ENCODE measurements at regions not wholly inside any gene's neighbourhood (a gene's known extent, or its start where the extent isn't known, plus 50 kb on each side); places are given as distances from the start of the nearest gene placed in this dataset.
A peak's percentile ranks its signal among the peaks of the same experiment; 100 is the strongest.

DNA sequence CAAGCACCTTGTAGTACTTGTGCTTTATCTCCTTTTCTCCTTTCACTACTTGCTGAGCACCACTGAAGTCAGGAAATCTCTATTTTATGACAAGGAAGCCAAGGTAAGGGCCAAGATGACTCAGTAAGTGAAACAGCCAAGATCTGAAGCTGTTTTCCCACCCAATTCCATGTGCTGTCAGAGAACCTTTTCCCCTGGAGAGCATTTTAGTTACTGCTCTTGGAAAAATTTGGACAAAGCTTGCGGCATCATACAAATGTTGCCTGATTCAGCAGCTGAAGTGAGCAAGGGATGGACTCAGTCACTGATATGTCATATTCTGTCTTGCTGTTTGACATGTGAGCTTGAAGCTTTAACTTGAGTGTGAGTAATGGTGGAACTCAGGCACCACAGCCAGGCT, 391.4 kb downstream of the RAB28 start:
- ATAC-seq (replicated peaks in 1 of 2), result no peak
- Mint-ChIP-seq H3K36me3 (ENCODE audit: insufficient read depth in 2 of 2) (no peaks in the 10 kb centered on the region), H3K4me1 (ENCODE audit: low read depth) (no peaks in the 10 kb centered on the region), H3K27ac (no peak overlapping the region), H3K9me3 (peaks cover 2 to 6% of the 10 kb centered on the region in 2 donors), H3K4me3 (no peak overlapping the region), H3K27me3 (ENCODE audit: low read depth) (no peaks in the 10 kb centered on the region)
- DNase-seq, result no peak

DNA sequence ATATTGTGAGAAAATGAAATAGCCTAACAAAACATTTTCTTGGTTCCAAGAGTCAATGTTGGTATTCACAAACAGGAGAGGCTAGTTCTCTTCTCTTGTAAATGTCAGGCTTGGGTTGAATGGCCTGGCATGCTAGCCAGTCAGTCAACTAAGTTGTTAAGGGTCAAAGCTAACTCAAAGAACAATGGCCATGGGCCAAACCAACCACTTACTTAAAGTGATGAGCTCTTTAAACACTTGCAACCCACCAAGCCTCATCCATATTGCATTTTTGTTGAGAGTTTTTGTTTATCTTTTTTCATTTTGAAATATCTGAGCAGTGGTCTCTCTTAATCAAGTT, 394.5 kb downstream of the RAB28 start:
- no peak overlapping the region for H3K4me3 Mint-ChIP-seq
- H3K27me3 Mint-ChIP-seq (ENCODE audit: low read depth), result no peaks in the 10 kb centered on the region
- no peak overlapping the region for H3K27ac Mint-ChIP-seq
- peaks cover 2 to 7% of the 10 kb centered on the region in 2 donors for H3K9me3 Mint-ChIP-seq
- DNase-seq (no peak), ATAC-seq (replicated peaks in 1 of 2) (no peak)
- H3K4me1 Mint-ChIP-seq (ENCODE audit: low read depth), result no peaks in the 10 kb centered on the region
- peaks cover 0 to 3% of the 10 kb centered on the region in 2 donors for H3K36me3 Mint-ChIP-seq (ENCODE audit: insufficient read depth in 2 of 2)

DNA sequence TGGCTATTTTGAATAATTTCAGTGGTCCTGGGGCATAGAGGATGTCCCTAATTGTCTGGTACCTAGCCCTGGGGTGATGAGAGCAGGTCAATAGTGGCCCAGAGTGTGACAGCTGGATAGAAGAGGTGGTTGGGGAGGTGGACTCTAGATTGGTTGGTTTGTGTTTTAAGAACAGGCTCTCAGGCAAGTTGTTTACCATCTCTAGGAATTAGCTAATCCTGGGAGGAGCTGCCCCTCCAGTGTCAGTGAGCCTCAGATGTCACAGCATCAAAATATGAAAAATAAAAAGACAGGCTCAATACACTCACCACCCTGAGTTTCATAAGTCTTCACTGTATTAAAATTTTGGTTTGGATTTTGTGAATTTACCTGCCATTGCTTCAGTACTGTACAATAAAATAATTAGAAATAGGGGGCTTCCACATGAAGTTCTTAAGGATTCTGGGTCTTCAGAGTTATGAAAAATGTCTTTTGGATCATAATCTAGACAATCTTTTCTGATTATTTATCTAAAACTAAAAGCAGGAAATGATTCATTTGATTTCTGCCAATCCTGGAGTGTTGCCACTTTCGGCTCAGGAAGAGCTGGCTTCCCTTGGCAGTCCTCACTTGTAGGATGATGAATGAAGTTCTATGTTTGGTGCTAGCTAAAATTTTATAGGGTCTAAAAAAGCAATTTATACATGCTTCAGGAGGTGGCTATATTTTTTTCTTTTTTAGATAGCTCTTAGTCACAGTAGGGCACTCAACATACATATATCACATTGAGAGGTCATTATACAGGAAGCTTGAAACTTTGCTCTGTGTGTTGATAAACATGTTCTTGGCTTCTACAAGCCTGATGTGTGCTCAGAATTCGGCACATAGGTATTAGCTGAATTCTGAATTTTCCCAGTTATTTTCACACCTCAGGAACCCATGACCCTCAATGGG, 395.1 kb downstream of the RAB28 start:
- ATAC-seq (replicated peaks in 1 of 2) (no peak), DNase-seq (no peak)
- Mint-ChIP-seq H3K4me1 (ENCODE audit: low read depth) (no peaks in the 10 kb centered on the region), H3K4me3 (no peak overlapping the region), H3K9me3 (peaks cover 2 to 9% of the 10 kb centered on the region in 2 donors), H3K27me3 (ENCODE audit: low read depth) (no peaks in the 10 kb centered on the region), H3K27ac (no peak overlapping the region), H3K36me3 (ENCODE audit: insufficient read depth in 2 of 2) (peaks cover 0 to 3% of the 10 kb centered on the region in 2 donors)

DNA sequence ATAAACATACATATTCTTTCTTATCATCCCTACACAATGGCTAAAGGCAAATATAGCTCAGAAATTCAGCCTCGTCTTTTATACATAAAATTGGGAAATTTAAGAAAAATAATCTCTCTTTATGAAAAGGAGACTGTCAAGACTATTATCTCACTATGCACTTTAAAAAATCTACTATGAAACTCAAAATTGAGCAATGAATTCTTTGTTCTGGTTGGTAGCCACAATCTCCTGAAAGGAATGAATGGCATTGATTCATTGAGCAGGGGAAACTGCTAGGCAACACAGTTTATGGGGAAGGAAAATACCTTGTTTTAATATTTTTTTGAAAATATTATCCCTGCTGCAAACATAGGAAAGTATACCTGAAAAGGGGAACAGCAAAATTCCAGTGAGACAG, 397.1 kb downstream of the RAB28 start:
- Mint-ChIP-seq H3K36me3 (ENCODE audit: insufficient read depth in 2 of 2) (peaks cover 5 to 7% of the 10 kb centered on the region in 2 donors), H3K27ac (peak overlapping the region; percentile 55), H3K4me3 (no peak overlapping the region), H3K9me3 (peaks cover 9% of the 10 kb centered on the region in 2 donors), H3K4me1 (ENCODE audit: low read depth) (no peaks in the 10 kb centered on the region), H3K27me3 (ENCODE audit: low read depth) (no peaks in the 10 kb centered on the region)
- ATAC-seq (replicated peaks in 1 of 2), result no peak
- DNase-seq, result no peak

DNA sequence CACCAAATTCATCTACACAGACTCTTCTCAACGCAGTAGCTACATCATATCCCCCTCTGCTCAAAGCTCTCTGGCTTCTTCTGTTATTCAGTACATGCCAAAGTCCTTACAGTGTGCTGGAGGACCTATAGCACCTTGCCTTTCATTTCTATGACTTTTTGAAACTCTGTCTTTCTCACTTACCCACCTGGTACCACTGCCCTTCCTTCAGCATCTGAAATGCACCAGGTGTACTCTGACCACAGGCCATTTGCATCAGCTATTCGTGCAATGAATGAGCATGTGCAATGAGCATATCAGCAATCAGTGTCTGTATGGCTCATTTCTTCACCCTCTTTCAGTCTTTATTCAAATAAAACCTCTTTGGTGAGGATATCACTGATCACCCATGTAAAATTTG, 399.9 kb downstream of the RAB28 start:
- ATAC-seq (replicated peaks in 1 of 2), result no peak
- no peak overlapping the region for H3K27ac Mint-ChIP-seq
- no peaks in the 10 kb centered on the region for H3K27me3 Mint-ChIP-seq (ENCODE audit: low read depth)

DNA sequence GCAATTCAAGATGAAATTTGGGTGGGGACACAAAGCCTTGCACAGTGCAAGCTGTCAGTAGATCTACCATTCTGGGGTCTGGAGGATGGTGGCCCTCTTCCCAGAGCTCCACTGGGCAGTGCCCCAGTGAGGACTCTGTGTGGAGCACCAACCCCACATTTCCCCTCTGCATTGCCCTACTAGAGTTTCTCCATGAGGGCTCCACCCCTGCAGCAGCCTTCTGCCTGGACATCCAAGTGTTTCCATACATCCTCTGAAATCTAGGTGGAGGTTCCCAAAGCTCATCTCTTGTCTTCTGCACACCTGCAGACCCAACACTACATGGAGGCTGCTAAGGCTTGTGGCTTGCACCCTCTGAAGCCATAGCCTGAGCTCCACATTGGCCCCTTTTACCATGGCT, 402.3 kb downstream of the RAB28 start:
- peaks cover 17 to 18% of the 10 kb centered on the region in 2 donors for H3K9me3 Mint-ChIP-seq
- peaks cover 9 to 10% of the 10 kb centered on the region in 2 donors for H3K36me3 Mint-ChIP-seq (ENCODE audit: insufficient read depth in 2 of 2)
- ATAC-seq (replicated peaks in 1 of 2) (no peak), DNase-seq (no peak)
- no peak overlapping the region for H3K27ac Mint-ChIP-seq
- no peak overlapping the region for H3K4me3 Mint-ChIP-seq
- no peaks in the 10 kb centered on the region for H3K4me1 Mint-ChIP-seq (ENCODE audit: low read depth)
- no peaks in the 10 kb centered on the region for H3K27me3 Mint-ChIP-seq (ENCODE audit: low read depth)

More for the DNA sequence above, 399.9 kb downstream of the RAB28 start:
- no peak overlapping the region for H3K4me3 Mint-ChIP-seq
- peaks cover 18% of the 10 kb centered on the region in 2 donors for H3K9me3 Mint-ChIP-seq
- H3K4me1 Mint-ChIP-seq (ENCODE audit: low read depth), result no peaks in the 10 kb centered on the region
- H3K36me3 Mint-ChIP-seq (ENCODE audit: insufficient read depth in 2 of 2), result peaks cover 10 to 12% of the 10 kb centered on the region in 2 donors
- no peak for DNase-seq

DNA sequence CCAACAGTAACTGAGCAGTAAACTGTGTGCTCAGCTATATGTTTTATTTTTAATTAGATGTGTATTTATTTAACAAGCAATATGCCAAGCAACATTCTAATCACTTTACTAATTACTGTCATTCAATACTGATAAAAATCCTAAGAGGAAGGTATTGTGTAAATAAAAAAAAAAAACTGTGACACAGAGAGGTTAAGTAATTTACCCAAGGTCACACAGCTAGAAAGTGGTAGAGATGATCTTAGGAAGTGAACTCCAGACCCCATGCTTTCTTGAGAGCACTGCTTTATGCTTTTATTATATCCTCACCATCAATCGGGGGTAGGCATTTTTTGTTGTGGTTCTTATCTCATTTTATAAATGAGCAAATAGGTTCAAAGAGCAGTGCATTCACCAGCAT, 417.1 kb downstream of the RAB28 start:
- Mint-ChIP-seq H3K27ac (no peak overlapping the region), H3K27me3 (ENCODE audit: low read depth) (no peaks in the 10 kb centered on the region), H3K4me3 (no peak overlapping the region), H3K4me1 (ENCODE audit: low read depth) (no peaks in the 10 kb centered on the region), H3K36me3 (ENCODE audit: insufficient read depth in 2 of 2) (no peaks in the 10 kb centered on the region), H3K9me3 (peaks cover 4 to 5% of the 10 kb centered on the region in 2 donors)
- DNase-seq (no peak), ATAC-seq (replicated peaks in 1 of 2) (no peak)

DNA sequence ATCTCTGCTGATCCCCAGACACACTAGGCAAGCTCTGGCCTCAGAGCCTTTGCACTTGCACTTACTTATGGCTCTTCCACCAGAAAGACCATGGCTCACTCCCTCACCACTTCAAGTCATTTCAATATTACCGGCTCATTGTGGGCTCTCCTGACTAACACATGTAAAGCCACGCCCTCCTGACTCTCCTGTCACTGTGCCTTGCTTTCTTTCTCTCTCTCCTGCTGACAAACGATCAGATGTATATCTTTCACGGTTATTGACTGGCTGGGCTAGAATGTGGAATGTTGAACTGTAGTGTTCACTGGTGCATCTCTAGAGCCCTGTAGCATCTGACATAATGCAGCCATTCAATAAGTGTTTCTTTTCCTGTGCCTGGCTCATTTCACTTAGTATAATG, 425.1 kb downstream of the RAB28 start:
- Mint-ChIP-seq H3K27me3 (ENCODE audit: low read depth) (no peaks in the 10 kb centered on the region), H3K9me3 (peaks cover 0 to 10% of the 10 kb centered on the region in 2 donors), H3K27ac (no peak overlapping the region), H3K4me3 (no peak overlapping the region), H3K4me1 (ENCODE audit: low read depth) (no peaks in the 10 kb centered on the region), H3K36me3 (ENCODE audit: insufficient read depth in 2 of 2) (no peaks in the 10 kb centered on the region)
- ATAC-seq (replicated peaks in 1 of 2) (peak in 1 of 2 donors; percentile 60), DNase-seq (no peak)

DNA sequence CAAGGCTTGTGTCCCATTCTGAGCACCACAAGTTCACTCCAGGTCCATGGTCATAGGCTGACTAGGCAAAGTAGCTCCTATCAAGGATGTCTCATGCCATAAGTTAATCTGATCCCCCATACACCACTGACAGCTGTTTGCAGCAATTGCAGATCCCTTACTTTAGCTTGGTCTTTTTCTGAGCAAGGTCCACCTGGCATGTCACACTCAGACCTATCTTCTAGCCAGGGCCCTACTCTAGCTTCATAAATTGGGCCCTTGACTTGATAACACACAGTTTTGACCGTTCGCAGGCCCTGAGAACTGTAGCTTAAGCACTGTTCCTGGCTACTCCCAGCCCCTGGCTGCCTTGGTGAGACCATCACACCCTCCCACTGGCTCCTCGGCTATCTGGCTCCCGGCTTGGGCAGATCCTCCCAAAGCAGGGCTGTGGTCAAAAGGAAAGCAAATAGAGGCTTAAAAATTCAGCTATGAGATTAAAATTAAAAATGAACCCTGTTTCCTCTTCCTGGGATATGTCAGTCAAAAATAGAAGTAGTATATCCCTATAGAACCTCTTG, 427.4 kb downstream of the RAB28 start:
- Mint-ChIP-seq H3K4me1 (ENCODE audit: low read depth) (no peaks in the 10 kb centered on the region), H3K27me3 (ENCODE audit: low read depth) (no peaks in the 10 kb centered on the region), H3K27ac (no peak overlapping the region), H3K36me3 (ENCODE audit: insufficient read depth in 2 of 2) (no peaks in the 10 kb centered on the region), H3K9me3 (peaks cover 2 to 8% of the 10 kb centered on the region in 2 donors), H3K4me3 (no peak overlapping the region)
- DNase-seq (no peak), ATAC-seq (replicated peaks in 1 of 2) (no peak)

DNA sequence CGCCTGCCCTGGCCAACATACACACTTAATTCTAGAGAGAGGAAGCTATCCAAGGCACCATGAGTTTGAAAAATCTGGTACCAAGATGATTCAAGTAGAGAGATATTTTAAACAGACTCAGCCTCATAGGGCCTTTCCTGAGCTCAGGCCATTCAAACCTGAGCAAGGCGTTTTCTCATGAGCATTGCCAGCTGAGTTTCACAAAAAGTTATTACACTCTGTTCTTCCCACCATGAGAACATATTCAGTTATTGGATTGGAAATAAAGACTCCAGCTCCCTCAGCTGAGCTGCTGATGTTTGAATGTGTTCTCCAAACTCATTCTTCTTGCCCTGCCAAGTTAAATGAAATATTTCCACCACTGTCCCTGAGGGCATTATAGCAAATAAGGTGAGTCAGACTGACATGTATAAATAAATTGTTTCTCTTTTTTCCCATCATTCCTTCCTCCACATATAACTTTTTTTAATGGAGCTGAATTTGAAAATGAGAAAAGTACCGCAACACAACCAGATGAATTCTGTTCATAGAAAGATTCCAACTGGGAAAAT, 429.6 kb downstream of the RAB28 start:
- peaks cover 1 to 2% of the 10 kb centered on the region in 2 donors for H3K9me3 Mint-ChIP-seq
- DNase-seq (no peak), ATAC-seq (replicated peaks in 1 of 2) (no peak)
- no peak overlapping the region for H3K27ac Mint-ChIP-seq
- H3K36me3 Mint-ChIP-seq (ENCODE audit: insufficient read depth in 2 of 2), result no peaks in the 10 kb centered on the region
- no peaks in the 10 kb centered on the region for H3K27me3 Mint-ChIP-seq (ENCODE audit: low read depth)
- no peaks in the 10 kb centered on the region for H3K4me1 Mint-ChIP-seq (ENCODE audit: low read depth)
- no peak overlapping the region for H3K4me3 Mint-ChIP-seq

DNA sequence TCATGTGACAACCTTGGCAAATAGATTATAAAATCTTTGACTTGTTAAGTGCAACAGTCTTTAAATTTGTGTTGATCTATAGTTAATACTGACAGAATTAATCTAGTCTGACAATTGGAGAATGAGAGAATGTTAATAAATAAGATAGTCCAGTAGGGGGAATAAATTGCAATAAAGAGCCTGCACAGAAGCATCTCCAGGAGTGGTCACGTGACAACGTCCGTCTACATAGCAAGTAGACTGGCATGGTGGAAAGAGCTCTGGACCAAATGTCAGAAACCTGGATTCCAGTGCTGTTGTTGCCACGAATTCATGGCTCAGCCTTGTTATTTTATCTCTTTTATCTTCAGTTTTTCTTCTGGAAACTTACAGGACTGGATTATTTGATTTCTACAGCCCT, 436.5 kb downstream of the RAB28 start:
- Mint-ChIP-seq H3K4me3 (no peak overlapping the region), H3K9me3 (peaks cover 5% of the 10 kb centered on the region in 2 donors), H3K36me3 (ENCODE audit: insufficient read depth in 2 of 2) (no peaks in the 10 kb centered on the region), H3K4me1 (ENCODE audit: low read depth) (no peaks in the 10 kb centered on the region), H3K27me3 (ENCODE audit: low read depth) (no peaks in the 10 kb centered on the region), H3K27ac (no peak overlapping the region)
- no peak for DNase-seq
- no peak for ATAC-seq (replicated peaks in 1 of 2)

DNA sequence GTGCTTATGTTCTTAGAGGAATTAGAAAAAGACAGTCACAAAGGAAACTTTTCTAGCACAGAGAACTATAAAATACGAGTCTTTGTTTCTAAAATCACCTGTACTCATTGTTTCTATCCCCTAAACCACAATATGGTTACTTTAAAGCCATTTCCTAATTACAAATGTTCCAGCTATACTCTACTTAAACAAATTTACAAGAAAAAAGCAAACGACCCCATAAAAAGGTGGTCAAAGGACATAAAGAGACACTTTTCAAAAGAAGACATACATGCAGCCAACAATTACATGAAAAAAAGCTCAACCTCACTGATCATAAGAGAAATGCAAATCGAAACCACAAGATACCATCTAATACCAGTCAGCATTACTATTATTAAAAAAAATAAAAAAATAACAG, 447.3 kb downstream of the RAB28 start:
- no peak for DNase-seq
- H3K4me3 Mint-ChIP-seq, result no peak overlapping the region
- no peak overlapping the region for H3K27ac Mint-ChIP-seq
- H3K36me3 Mint-ChIP-seq (ENCODE audit: insufficient read depth in 2 of 2), result no peaks in the 10 kb centered on the region
- no peaks in the 10 kb centered on the region for H3K27me3 Mint-ChIP-seq (ENCODE audit: low read depth)
- H3K9me3 Mint-ChIP-seq, result peaks cover 3 to 11% of the 10 kb centered on the region in 2 donors
- ATAC-seq (replicated peaks in 1 of 2), result no peak
- H3K4me1 Mint-ChIP-seq (ENCODE audit: low read depth), result no peaks in the 10 kb centered on the region

DNA sequence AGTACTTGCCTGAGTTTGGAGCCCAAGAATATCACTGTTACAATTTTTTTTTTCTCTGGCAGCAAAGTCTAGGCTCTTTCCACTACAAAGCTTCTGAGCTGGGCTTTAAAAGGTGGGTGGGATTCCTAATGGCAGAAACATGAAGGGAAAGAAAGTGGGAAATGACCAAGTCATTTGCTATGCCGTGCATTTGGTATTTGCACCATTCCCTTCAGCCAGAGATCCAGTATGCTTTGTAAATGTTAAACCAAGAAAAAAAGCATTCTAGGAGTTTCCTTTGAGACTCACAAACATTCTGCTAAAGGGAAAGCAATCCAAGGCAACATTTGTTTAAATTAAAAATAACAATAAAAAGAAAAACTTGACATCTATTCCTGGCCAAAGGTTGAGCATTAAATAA, 451.2 kb downstream of the RAB28 start:
- Mint-ChIP-seq H3K27me3 (ENCODE audit: low read depth) (no peaks in the 10 kb centered on the region), H3K4me3 (no peak overlapping the region), H3K9me3 (peaks cover 5 to 8% of the 10 kb centered on the region in 2 donors), H3K27ac (no peak overlapping the region), H3K36me3 (ENCODE audit: insufficient read depth in 2 of 2) (no peaks in the 10 kb centered on the region), H3K4me1 (ENCODE audit: low read depth) (no peaks in the 10 kb centered on the region)
- DNase-seq (no peak), ATAC-seq (replicated peaks in 1 of 2) (no peak)
